ENCODE measurements at regions not wholly inside any gene's neighbourhood (a gene's known extent, or its start where the extent isn't known, plus 50 kb on each side); places are given as distances from the start of the nearest gene placed in this dataset.

- TF ChIP-seq EZH2phosphoT487 (IDR thresholded peaks at IDR 0.05; ENCODE audit: borderline replicate concordance) (no peak), CTCF (conservative IDR thresholded peaks at IDR 0.05; ENCODE audit: low read length) (no peak)
- H3K27me3 ChIP-seq (ENCODE audit: insufficient read depth, low read length, poor library complexity, severe bottlenecking) = no peaks in the 10 kb centered on the region
- no peak overlapping the region for H3K4me2 ChIP-seq (ENCODE audit: low read depth, low read length, poor library complexity, severe bottlenecking)
- no peaks in the 10 kb centered on the region for H3F3A ChIP-seq (ENCODE audit: low read depth)
- H3K79me2 ChIP-seq (ENCODE audit: insufficient read depth, low read length) = no peaks in the 10 kb centered on the region
- H3K4me1 ChIP-seq (ENCODE audit: insufficient read depth, low read length, poor library complexity, severe bottlenecking) = peaks cover 20% of the 10 kb centered on the region
- no peak overlapping the region for H2AFZ ChIP-seq (ENCODE audit: low read length)
- no peak overlapping the region for H3K9ac ChIP-seq (ENCODE audit: low read depth, low read length, poor library complexity, severe bottlenecking)
- no peak overlapping the region for H3K4me3 ChIP-seq (ENCODE audit: low read length, poor library complexity, severe bottlenecking)
- no peaks in the 10 kb centered on the region for H4K20me1 ChIP-seq (ENCODE audit: insufficient read depth, low read length, poor library complexity, severe bottlenecking)
- H3K36me3 ChIP-seq (ENCODE audit: insufficient read depth, low read length) = no peaks in the 10 kb centered on the region
- H3K9me2 ChIP-seq (replicated peaks; ENCODE audit: low read depth, low read length) = no peaks in the 10 kb centered on the region
- peaks cover 13% of the 10 kb centered on the region for H3K9me3 ChIP-seq (ENCODE audit: insufficient read depth, low read depth, low read length)
These were observed 342.2 kb downstream of the RND3 start for GRCh38 chr2:150145299-150145692.

GRCh38 chr2:150144546-150145298, 342.7 kb downstream of the RND3 start:
- Histone ChIP-seq H3K9me2 (replicated peaks; ENCODE audit: low read depth, low read length) (no peaks in the 10 kb centered on the region), H3K9ac (ENCODE audit: low read depth, low read length, poor library complexity, severe bottlenecking) (no peak overlapping the region), H3F3A (ENCODE audit: low read depth) (no peaks in the 10 kb centered on the region), H3K4me3 (ENCODE audit: low read length, poor library complexity, severe bottlenecking) (no peak overlapping the region), H3K4me1 (ENCODE audit: insufficient read depth, low read length, poor library complexity, severe bottlenecking) (peaks cover 20% of the 10 kb centered on the region), H3K79me2 (ENCODE audit: insufficient read depth, low read length) (no peaks in the 10 kb centered on the region), H3K9me3 (ENCODE audit: insufficient read depth, low read depth, low read length) (peaks cover 13% of the 10 kb centered on the region), H3K4me2 (ENCODE audit: low read depth, low read length, poor library complexity, severe bottlenecking) (no peak overlapping the region), H3K36me3 (ENCODE audit: insufficient read depth, low read length) (no peaks in the 10 kb centered on the region), H2AFZ (ENCODE audit: low read length) (no peak overlapping the region), H4K20me1 (ENCODE audit: insufficient read depth, low read length, poor library complexity, severe bottlenecking) (no peaks in the 10 kb centered on the region), H3K27me3 (ENCODE audit: insufficient read depth, low read length, poor library complexity, severe bottlenecking) (no peaks in the 10 kb centered on the region)
- TF ChIP-seq CTCF (conservative IDR thresholded peaks at IDR 0.05; ENCODE audit: low read length) = no peak
- no peak for TF ChIP-seq EZH2phosphoT487 (IDR thresholded peaks at IDR 0.05; ENCODE audit: borderline replicate concordance)

- no peak overlapping the region for H2AFZ ChIP-seq (ENCODE audit: low read length)
- no peaks in the 10 kb centered on the region for H3K79me2 ChIP-seq (ENCODE audit: insufficient read depth, low read length)
- no peak overlapping the region for H3K4me2 ChIP-seq (ENCODE audit: low read depth, low read length, poor library complexity, severe bottlenecking)
- H3F3A ChIP-seq (ENCODE audit: low read depth) = no peaks in the 10 kb centered on the region
- peaks cover 20% of the 10 kb centered on the region for H3K4me1 ChIP-seq (ENCODE audit: insufficient read depth, low read length, poor library complexity, severe bottlenecking)
- TF ChIP-seq EZH2phosphoT487 (IDR thresholded peaks at IDR 0.05; ENCODE audit: borderline replicate concordance) (no peak), CTCF (conservative IDR thresholded peaks at IDR 0.05; ENCODE audit: low read length) (no peak)
- H3K9me2 ChIP-seq (replicated peaks; ENCODE audit: low read depth, low read length) = no peaks in the 10 kb centered on the region
- H3K27me3 ChIP-seq (ENCODE audit: insufficient read depth, low read length, poor library complexity, severe bottlenecking) = peaks cover 11% of the 10 kb centered on the region
- peaks cover 13% of the 10 kb centered on the region for H3K9me3 ChIP-seq (ENCODE audit: insufficient read depth, low read depth, low read length)
- no peaks in the 10 kb centered on the region for H4K20me1 ChIP-seq (ENCODE audit: insufficient read depth, low read length, poor library complexity, severe bottlenecking)
- no peaks in the 10 kb centered on the region for H3K36me3 ChIP-seq (ENCODE audit: insufficient read depth, low read length)
- no peak overlapping the region for H3K4me3 ChIP-seq (ENCODE audit: low read length, poor library complexity, severe bottlenecking)
- no peak overlapping the region for H3K9ac ChIP-seq (ENCODE audit: low read depth, low read length, poor library complexity, severe bottlenecking)
These were observed 344.4 kb downstream of the RND3 start for GRCh38 chr2:150143087-150143536.

Measured in Loucy (cell line).